HCT116 (cell line): ENCODE measurements at regions not wholly inside any gene's neighbourhood (a gene's known extent, or its start where the extent isn't known, plus 50 kb on each side); places are given as distances from the start of the nearest gene placed in this dataset.

Experiments used
- ATAC-seq: fragments of 200-7000 bp; cut with Tn5 transposase; 2 replicates; pipeline ENCODE4 v1.9.1; 2020; ENCODE audit warnings: mild to moderate bottlenecking, moderate library complexity
- BruUV-seq: library from RNA; stranded (reverse); fragments of 400-500 nt; replicated peaks from 2 replicates; lab custom pipeline; 2021; lab: Mats Ljungman, UMichigan
- CTCF ChIA-PET: fragments of 300-600 bp; sonication (Branson Sonifier 250); formaldehyde crosslinking; loops from one replicate; lab custom pipeline; 2021; ENCODE audit warnings: antibody characterized with exemption; lab: Charles Lee
- POLR2A ChIA-PET: fragments of 300-600, 350-600 bp; sonication (Branson Sonifier 250); formaldehyde crosslinking; loops from one replicate; lab custom pipeline; 2021; ENCODE audit warnings: antibody characterized with exemption; lab: Charles Lee
- RAD21 ChIA-PET, 2 experiments: fragments of 300-600 bp; sonication (Branson Sonifier 250); formaldehyde crosslinking; loops; one replicate each; lab custom pipeline; 2023; ENCODE audit warnings: low total read pairs in 2 of 2; ENCODE audit not compliant: uncharacterized antibody in 2 of 2, unreplicated experiment in 2 of 2, low non-redundant PET in 1 of 2; lab: Charles Lee
- DNase-seq: peaks from one replicate; pipeline ENCODE4 v3.0.0-alpha.2; 2010; ENCODE audit warnings: low read depth, low spot score
- H2AFZ ChIP-seq: fragments of 200-600 bp; shearing (Covaris generic), sonication (generic); 2 replicates; pipeline ENCODE4 v1.6.1; 2017; ENCODE audit warnings: low read depth, mixed run types, mixed read lengths, antibody characterized with exemption, low read length; ENCODE audit not compliant: poor library complexity, severe bottlenecking
- H3K27ac ChIP-seq: 2 replicates; pipeline ENCODE4 v1.5.1; 2012; ENCODE audit warnings: low read depth, low read length
- H3K27me3 ChIP-seq: fragments of 200-600 bp; sonication (generic); 2 replicates; pipeline ENCODE4 v1.6.1; 2016; ENCODE audit warnings: mixed run types, low read length, mixed read lengths; ENCODE audit not compliant: insufficient read depth
- H3K36me3 ChIP-seq, 2 experiments: fragments of 200-500 bp in 1 of 2; fragments of 200-600 bp in 1 of 2; sonication (Bioruptor generic) in 1 of 2; sonication (generic) in 1 of 2; 2 replicates each; pipeline versions ENCODE4 v1.5.1 to v1.6.1; 2014 to 2016; ENCODE audit warnings: low read length in 2 of 2, inconsistent platforms in 1 of 2, mixed read lengths in 1 of 2, mixed run types in 1 of 2; ENCODE audit not compliant: insufficient read depth in 2 of 2, control insufficient read depth in 1 of 2
- H3K4me1 ChIP-seq, 2 experiments: fragments of 200-600 bp in 1 of 2; sonication (generic) in 1 of 2; 2 replicates each; pipeline versions ENCODE4 v1.5.1 to v1.6.1; 2012 to 2017; ENCODE audit warnings: low read length in 2 of 2, inconsistent platforms in 1 of 2, mild to moderate bottlenecking in 1 of 2, mixed read lengths in 1 of 2, mixed run types in 1 of 2, moderate library complexity in 1 of 2; ENCODE audit not compliant: insufficient read depth in 2 of 2, control insufficient read depth in 1 of 2
- H3K4me2 ChIP-seq: fragments of 200-600 bp; sonication (generic); 2 replicates; pipeline ENCODE4 v1.6.1; 2017; ENCODE audit warnings: mixed run types, low read length, mixed read lengths
- H3K4me3 ChIP-seq, 2 experiments: fragments of 200-600 bp in 1 of 2; sonication (generic) in 1 of 2; replicated peaks in 1 of 2; 2 replicates each; pipeline ENCODE4 v1.5.1; 2011 to 2016; ENCODE audit warnings: low read length in 2 of 2, control low read depth in 1 of 2, low read depth in 1 of 2, mild to moderate bottlenecking in 1 of 2, mixed read lengths in 1 of 2, mixed run types in 1 of 2
- H3K79me2 ChIP-seq: fragments of 200-600 bp; sonication (generic); 2 replicates; pipeline ENCODE4 v1.6.1; 2017; ENCODE audit warnings: mild to moderate bottlenecking, mixed run types, low read length, moderate library complexity, mixed read lengths; ENCODE audit not compliant: insufficient read depth
- H3K9ac ChIP-seq: fragments of 200-600 bp; sonication (generic); 2 replicates; pipeline ENCODE4 v1.6.1; 2016; ENCODE audit warnings: low read length, mixed read lengths
- H3K9me2 ChIP-seq: fragments of 200-600 bp; sonication (generic), shearing (Covaris generic); 2 replicates; pipeline ENCODE4 v1.6.1; 2017; ENCODE audit warnings: mixed run types, mild to moderate bottlenecking, moderate library complexity; ENCODE audit not compliant: insufficient read depth
- H3K9me3 ChIP-seq, 2 experiments: fragments of 200-500 bp in 1 of 2; fragments of 200-600 bp in 1 of 2; sonication (Bioruptor generic) in 1 of 2; sonication (generic) in 1 of 2; 2 replicates each; pipeline ENCODE4 v1.6.1; 2014 to 2017; ENCODE audit warnings: low read length in 2 of 2, mixed read lengths in 2 of 2, inconsistent platforms in 1 of 2, low read depth in 1 of 2, mild to moderate bottlenecking in 1 of 2, mixed run types in 1 of 2, moderate library complexity in 1 of 2; ENCODE audit not compliant: control insufficient read depth in 1 of 2, insufficient read depth in 1 of 2
- H4K20me1 ChIP-seq: fragments of 200-600 bp; sonication (generic), shearing (Covaris generic); 2 replicates; pipeline ENCODE4 v1.6.1; 2017; ENCODE audit warnings: mixed run types, mild to moderate bottlenecking, moderate library complexity; ENCODE audit not compliant: insufficient read depth
- ATF3 ChIP-seq: IDR thresholded peaks from 2 replicates; pipeline ENCODE4 v1.6.1; 2012
- CBX3 ChIP-seq: IDR thresholded peaks from 2 replicates; pipeline ENCODE4 v1.6.1; 2012; ENCODE audit warnings: low read depth
- CEBPB ChIP-seq: IDR thresholded peaks from 2 replicates; pipeline ENCODE4 v1.6.1; 2012; ENCODE audit warnings: low read depth
- ELF1 ChIP-seq: IDR thresholded peaks from 2 replicates; pipeline ENCODE4 v1.6.1; 2012; ENCODE audit warnings: low read depth, borderline replicate concordance
- EZH2 ChIP-seq: fragments of 200-600 bp; sonication (generic); IDR thresholded peaks from 2 replicates; pipeline ENCODE4 v1.6.1; 2017; ENCODE audit warnings: antibody characterized with exemption, mixed run types
- FOSL1 ChIP-seq: IDR thresholded peaks from 2 replicates; pipeline ENCODE4 v1.6.1; 2012; ENCODE audit warnings: low read depth
- JUND ChIP-seq: IDR thresholded peaks from 2 replicates; pipeline ENCODE4 v1.6.1; 2012
- POLR2A ChIP-seq: IDR thresholded peaks from 2 replicates; pipeline ENCODE4 v1.7.0; 2011; ENCODE audit warnings: borderline replicate concordance; ENCODE audit not compliant: insufficient read depth, insufficient read length; ENCODE audit errors: extremely low read depth
- POLR2AphosphoS5 ChIP-seq: IDR thresholded peaks from 2 replicates; pipeline ENCODE4 v1.6.1; 2011; ENCODE audit warnings: mild to moderate bottlenecking, low read depth, low read length, moderate library complexity
- RAD21 ChIP-seq: IDR thresholded peaks from 2 replicates; pipeline ENCODE4 v1.6.1; 2012; ENCODE audit warnings: low read depth, mild to moderate bottlenecking
- REST ChIP-seq: IDR thresholded peaks from 2 replicates; pipeline ENCODE4 v1.6.1; 2012; ENCODE audit warnings: low read depth
- SIN3A ChIP-seq: IDR thresholded peaks from 2 replicates; pipeline ENCODE4 v1.6.1; 2012; ENCODE audit warnings: low read depth
- SP1 ChIP-seq: IDR thresholded peaks from 2 replicates; pipeline ENCODE4 v1.6.1; 2012; ENCODE audit warnings: low read depth
- SRF ChIP-seq: IDR thresholded peaks from 2 replicates; pipeline ENCODE4 v1.6.1; 2012; ENCODE audit warnings: low read depth
- YY1 ChIP-seq: IDR thresholded peaks from 2 replicates; pipeline ENCODE4 v1.6.1; 2011; ENCODE audit warnings: low read length, low read depth, moderate library complexity, mild to moderate bottlenecking; ENCODE audit not compliant: insufficient replicate concordance; ENCODE audit errors: extremely low read depth
- ZFX ChIP-seq: fragments of 450-650 bp; IDR thresholded peaks from 2 replicates; pipeline ENCODE4 v1.6.1; 2017
- ZNF274 ChIP-seq: fragments of 200-500 bp; sonication (Bioruptor generic); IDR thresholded peaks from 2 replicates; pipeline ENCODE4 v1.6.1; 2014; ENCODE audit warnings: mild to moderate bottlenecking, low read depth, low read length, inconsistent platforms
- intact Hi-C: fragments of 100-400 bp; cut with micrococcal nuclease; formaldehyde crosslinking; loops from 2 replicates; pipeline ENCODE4 v1.10.0; 2022

- no peaks in the 10 kb centered on the region for H3K36me3 ChIP-seq
- no peak overlapping the region for H2AFZ ChIP-seq
- H4K20me1 ChIP-seq: no peaks in the 10 kb centered on the region
- H3K4me2 ChIP-seq: no peak overlapping the region
- RAD21 ChIA-PET: no interaction called here
- no peaks in the 10 kb centered on the region for H3K27me3 ChIP-seq
- H3K27ac ChIP-seq: no peak overlapping the region
- ATAC-seq: no peak
- no peaks in the 10 kb centered on the region for H3K9me3 ChIP-seq
- POLR2A ChIA-PET: no interaction called here
- CTCF ChIA-PET: no interaction called here
- intact Hi-C loops: no loop called here
- no peak for DNase-seq
- no peak overlapping the region for H3K9ac ChIP-seq
- no peak overlapping the region for H3K4me3 ChIP-seq
- no peaks in the 10 kb centered on the region for H3K4me1 ChIP-seq
- H3K9me2 ChIP-seq: no peaks in the 10 kb centered on the region
- TF ChIP-seq YY1: no peak
- no peak for TF ChIP-seq REST
- no peak for TF ChIP-seq ZFX
- TF ChIP-seq EZH2: no peak
- TF ChIP-seq JUND: no peak
- H3K79me2 ChIP-seq: no peaks in the 10 kb centered on the region
- no TSS peak for BruUV-seq
Measured at GRCh38 chr5:98319299-98320011, 454.0 kb upstream of the RGMB start.

GRCh38 chr5:98320343-98320742 is 453.1 kb upstream of the RGMB start:
- no peaks in the 10 kb centered on the region for H3K4me1 ChIP-seq
- RAD21 ChIA-PET: no interaction called here
- H3K4me2 ChIP-seq: no peak overlapping the region
- no peak overlapping the region for H2AFZ ChIP-seq
- no TSS peak for BruUV-seq
- ATAC-seq (no peak), DNase-seq (no peak)
- no peaks in the 10 kb centered on the region for H4K20me1 ChIP-seq
- no peaks in the 10 kb centered on the region for H3K9me3 ChIP-seq
- no peak overlapping the region for H3K27ac ChIP-seq
- no peaks in the 10 kb centered on the region for H3K27me3 ChIP-seq
- POLR2A ChIA-PET: no interaction called here
- H3K9ac ChIP-seq: no peak overlapping the region
- no peaks in the 10 kb centered on the region for H3K79me2 ChIP-seq
- CTCF ChIA-PET: no interaction called here
- intact Hi-C loops: no loop called here
- H3K4me3 ChIP-seq: no peak overlapping the region
- H3K36me3 ChIP-seq: no peaks in the 10 kb centered on the region
- no peaks in the 10 kb centered on the region for H3K9me2 ChIP-seq
- TF ChIP-seq SP1: no peak
- no peak for TF ChIP-seq SIN3A
- no peak for TF ChIP-seq CBX3
- TF ChIP-seq ATF3: no peak
- TF ChIP-seq JUND: no peak
- TF ChIP-seq EZH2: no peak
- no peak for TF ChIP-seq ZNF274
- no peak for TF ChIP-seq SRF
- no peak for TF ChIP-seq CEBPB
- TF ChIP-seq ELF1: no peak
- no peak for TF ChIP-seq FOSL1
- no peak for TF ChIP-seq RAD21
- no peak for TF ChIP-seq POLR2A
- TF ChIP-seq POLR2AphosphoS5: no peak
